HG03196 (cell line): ENCODE measurements at regions not wholly inside any gene's neighbourhood (a gene's known extent, or its start where the extent isn't known, plus 50 kb on each side); places are given as distances from the start of the nearest gene placed in this dataset.
"Not testable (repeated sequence)": the region's sequence is repeated elsewhere in the genome, so short reads cannot be mapped to it uniquely, and the experiment has no call there.

Source experiments
- ATAC-seq: cut with Tn5 transposase; IDR thresholded peaks from one replicate; pipeline ENCODE4 v1.9.1; 2021; ENCODE audit not compliant: unreplicated experiment

DNA sequence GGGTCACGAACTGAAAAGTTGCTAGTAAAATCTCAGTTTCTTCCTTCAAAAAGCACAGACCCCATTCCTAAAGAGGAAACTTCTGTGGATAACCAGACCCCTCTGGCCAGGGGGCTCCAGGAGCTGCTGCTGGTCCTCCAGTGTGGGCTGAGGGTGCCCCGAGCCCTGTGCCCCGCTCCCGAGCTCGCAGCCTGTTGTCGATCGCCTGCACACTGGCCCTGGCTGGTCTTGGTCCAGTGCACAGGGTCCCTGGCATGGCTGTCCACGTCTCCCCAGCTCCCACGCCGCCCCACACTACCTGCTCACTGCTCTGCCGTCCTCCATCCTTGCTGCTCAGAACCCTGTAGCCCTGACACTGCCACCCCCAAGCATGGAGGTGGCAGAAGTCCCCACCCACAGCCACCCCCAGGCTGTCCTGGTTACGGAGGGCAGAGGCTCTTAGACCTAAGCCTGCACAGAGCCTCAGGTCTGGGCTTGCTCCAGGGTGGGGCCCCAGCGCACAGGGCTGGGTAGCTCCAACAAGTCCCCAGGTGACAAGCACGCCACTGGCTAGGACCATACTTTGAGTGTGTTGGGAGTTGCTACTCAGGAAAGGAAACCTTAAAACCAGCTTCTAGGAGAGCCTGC, 87.0 kb downstream of the PLXNA1 start:
- no peak for ATAC-seq

DNA sequence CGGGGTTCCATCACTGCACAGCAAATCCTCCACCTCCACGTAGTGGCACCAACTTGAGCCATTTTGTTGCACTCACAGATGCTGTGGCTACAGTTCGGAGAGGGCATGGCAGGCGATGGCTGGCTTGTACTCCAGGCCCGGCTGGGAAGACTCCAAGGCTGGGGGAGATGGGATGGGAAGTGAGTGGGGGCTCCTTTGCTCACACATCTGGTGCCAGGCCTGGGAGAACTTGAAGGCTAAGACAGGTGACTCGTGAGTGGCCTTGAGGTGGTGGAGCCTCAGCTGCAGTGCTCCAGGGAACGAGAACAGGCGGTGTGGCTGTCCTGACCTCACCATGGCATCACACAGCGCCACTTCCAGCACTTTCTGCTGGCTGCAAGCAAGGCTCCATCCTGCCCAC, 87.9 kb downstream of the PLXNA1 start:
- ATAC-seq, result no peak

DNA sequence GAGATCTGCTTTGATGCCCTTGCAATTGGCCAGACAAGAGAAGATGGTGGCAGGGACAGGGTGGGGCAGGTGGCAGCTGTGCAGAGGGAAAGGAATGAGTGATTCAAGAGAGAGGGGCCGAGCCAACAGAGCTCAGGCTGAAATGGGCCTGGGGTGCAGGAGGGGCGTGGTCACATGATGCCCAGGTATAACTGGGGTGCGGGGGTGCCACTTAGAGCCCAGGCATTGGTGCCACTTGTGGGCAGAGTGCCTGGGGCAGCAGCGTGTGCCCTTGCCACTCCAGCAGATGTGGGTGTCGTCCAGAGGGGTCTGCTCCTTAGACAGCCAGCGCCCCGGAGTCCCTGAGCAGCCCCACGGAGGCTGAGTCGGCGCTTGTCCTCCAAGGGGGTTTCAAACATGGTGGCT, 88.7 kb downstream of the PLXNA1 start:
- no peak for ATAC-seq

DNA sequence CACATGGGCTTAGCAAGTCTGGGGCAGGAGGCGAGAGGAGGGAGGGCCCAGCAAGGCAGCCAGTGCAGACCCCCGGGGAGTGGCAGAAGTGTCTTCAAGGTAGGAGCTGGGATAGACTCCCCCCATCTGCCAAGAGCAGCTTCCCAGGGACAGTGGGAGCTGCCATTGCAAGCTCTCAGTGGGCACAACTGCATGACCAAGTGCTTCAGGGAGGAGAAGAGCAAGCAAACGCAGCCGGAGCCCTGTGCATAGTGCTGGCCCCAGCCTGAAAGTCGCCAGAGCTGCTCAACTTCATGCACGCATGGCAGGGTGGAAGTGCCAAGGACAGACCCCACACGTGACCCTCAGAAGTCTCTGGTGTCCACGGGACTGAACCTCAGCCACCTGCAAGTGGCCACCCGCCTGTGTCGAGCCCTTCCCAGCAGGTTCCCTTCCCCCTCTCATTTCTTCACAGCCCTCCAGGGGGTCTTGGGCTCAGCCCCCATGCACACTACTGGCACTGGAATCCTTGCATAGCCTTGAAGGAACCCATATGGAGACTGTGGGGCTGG, 89.4 kb downstream of the PLXNA1 start:
- ATAC-seq, result no peak

DNA sequence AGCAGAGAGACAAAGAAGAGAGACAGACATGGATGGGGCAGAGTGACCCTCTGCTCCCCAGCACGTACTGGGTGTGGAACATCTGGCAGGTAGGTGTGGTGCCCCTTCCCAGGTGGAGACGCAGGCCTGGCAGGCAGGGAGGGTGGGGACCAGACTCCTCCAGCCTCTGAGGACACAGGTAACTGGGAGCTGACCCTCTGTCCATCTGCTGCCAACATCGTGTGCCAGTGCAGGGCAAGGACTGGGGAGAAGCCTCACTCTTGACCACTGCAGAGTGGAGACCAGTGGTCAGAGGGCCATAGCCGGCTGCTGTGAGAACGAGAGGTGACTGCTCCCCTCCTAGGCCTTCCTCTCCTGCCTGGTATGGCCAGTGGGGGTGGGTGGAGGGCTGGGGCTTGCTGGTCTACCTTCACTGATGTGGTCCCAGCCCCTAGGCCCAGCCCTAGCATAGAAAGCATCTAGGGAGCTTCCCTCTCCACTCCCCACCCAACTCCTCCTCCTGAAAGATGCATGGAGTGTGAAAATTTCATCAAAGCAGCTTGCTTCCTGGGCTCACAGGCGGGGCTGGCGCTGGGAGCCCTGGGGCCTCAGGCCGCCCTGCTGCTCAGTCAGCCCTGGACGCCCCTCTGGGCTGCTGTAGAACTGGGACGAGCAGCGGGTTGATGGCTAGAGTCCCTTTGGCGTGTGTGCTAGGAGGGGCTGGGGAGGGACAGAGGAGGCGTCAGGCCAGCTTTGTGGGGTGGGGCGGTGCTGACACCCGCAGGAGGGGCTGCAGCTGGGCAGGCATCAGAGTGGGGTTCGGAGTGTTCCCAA, 90.3 kb downstream of the PLXNA1 start:
- no peak for ATAC-seq

DNA sequence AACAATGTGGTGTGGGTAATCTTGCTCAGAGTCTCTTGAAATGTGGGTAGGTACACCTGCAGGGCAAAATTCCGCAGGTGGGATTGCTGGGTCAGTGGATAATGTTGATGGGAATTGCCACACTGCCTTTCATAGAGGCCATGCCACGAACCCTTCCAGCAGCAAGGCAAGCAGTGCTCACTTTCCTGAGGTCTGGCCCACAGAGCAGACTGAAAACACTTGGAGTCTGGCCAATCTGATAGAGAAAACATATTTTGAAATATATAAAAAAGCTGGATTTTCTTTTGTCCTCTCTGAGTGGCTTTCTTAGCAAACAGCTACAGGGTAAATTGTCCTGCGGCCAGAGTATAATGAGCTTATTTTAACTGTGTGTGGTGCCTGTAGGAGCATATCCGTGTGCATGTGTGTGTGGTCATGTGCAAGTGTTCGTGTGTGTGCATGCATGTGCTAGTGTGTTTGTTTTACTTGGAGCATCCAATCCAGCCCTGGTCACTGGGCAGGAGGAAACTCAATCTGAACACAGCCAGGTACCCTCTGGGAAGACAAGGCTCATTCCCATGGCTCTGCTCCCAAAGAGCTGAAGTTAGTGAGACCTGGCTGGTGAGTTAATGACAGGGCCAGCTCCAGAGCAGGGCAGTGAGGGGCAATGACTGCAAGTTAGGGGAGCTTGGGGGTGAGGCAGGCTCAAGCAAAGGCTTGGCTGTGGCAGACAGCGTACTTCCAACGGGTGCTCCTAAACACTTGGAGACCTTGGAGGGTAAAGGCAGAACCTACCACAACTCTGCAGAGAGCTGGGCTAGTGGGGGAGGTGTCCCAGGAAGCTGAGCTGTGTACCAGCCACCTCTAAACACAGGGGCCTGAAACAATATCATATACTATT, 91.3 kb downstream of the PLXNA1 start:
- no peak for ATAC-seq

DNA sequence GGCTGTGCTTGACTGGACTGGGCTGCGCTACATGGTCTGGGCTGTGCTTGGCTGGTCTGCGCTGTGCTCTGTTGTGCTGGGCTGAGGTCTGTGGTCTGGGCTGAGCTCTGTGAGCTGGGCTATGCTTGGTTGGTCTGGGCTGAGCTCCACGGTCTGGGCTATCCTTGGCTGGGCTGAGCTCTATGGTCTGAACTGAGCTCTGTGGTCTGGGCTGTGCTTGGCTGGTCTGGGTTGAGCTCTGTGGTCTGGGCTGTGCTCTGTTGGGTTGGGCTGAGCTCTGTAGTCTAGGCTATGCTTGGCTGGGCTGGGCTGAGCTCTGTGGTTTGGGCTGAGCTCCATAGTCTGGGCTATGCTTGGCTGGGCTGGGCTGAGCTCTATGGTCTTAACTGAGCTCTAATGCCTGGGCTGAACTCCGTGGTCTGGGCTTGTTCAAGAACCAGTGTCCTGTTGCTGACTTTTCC, 92.0 kb downstream of the PLXNA1 start:
- ATAC-seq, result peak; percentile 89

DNA sequence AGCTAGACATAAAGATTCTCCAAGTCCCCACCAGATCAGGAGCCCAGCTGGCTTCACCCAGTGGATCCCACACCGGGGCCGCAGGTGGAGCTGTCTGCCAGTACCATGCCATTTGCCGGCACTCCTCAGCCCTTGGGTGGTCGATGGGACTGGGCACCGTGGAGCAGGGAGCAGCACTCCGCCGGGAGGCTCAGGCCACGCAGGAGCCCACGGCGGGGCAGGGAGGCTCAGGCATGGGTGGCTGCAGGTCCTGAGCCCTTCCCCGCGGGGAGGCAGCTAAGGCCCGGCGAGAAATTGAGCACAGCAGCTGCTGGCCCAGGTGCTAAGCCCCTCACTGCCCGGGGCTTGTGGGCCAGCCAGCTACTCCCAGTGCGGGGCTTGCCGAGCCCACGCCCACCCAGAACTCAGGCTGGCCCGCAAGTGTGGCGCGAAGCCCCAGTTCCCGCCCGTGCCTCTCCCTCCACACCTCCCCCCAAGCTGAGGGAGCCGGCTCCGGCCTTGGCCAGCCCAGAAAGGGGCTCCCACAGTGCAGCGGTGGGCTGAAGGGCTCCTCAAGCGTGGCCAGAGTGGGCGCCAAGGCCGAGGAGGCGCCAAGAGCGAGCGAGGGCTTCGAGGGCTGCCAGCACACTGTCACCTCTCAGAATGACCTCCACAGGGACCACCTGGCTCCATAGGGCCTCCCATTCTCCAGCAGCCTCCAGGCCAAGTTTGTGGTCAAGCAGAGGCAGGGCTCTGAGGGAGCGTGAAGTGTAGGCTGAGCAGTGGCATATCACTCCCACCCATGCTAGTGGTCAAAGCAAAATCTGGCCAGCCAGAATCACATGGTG, 93.5 kb downstream of the PLXNA1 start:
- not testable (repeated sequence) for ATAC-seq

DNA sequence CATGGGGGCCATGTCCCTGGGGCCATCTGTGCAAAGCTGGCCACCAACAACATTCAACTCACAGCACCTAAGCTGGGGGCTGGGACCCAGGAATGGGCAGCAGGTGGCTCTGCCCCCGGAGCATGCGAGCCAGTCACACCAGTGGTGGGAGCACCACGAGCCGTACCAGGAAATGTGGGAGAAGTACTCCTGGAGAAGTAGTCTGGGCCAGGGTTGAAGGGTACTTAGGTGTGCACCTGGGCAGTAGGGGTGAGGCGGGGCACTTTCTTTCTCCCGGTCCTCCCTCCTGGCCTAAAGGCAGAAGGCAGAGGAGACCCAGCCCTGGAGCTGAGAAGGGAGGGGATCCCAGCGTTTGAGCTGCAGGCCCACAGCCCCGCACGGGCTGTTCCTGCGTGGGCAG, 94.2 kb downstream of the PLXNA1 start:
- ATAC-seq, result no peak

DNA sequence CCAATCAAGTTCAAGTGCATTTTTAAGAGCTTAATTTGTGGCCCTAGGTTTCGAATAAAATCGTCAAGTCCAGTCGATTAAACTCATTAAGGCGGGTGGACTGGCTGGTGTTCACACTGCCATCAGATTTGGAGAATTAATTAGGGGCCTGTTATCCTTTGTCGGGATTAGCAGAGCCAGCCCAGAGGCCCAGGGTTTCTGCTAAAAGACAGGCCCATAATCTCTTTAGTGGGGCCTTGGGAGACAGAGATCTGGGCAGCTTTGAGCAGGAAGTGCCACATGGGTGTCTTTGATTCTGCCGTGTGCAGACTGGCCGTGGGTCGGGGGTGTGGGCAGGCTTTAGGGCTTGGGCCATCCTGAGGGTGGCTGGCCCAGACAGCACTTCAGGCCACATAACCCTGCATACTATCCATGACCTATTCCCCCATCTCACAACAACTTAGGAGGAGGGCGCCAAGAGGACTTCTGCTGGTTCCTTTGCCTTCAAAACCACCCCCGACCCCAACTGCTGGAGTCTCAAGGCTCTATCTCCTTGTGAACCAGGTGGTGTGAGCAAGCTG, 94.7 kb downstream of the PLXNA1 start:
- ATAC-seq, result no peak

DNA sequence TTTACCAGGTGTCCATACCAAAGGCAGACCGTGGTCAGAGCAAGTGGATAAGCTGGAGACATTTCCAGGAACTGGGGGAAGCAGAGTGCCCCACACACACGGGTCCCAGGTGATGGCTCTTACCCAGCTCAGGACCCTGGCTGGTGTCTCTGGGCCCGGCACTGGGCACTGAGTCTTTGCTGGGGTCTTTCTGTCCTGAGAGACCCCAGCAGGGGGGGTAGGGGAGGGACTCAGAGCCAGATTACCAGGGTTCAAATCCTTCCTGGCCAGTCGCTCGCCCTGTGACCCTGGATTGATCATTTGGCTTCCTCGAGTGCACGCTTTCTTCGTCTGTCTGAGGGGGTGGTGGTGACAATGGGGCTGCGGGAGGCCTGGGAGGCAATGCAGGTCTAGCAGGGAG, 95.7 kb downstream of the PLXNA1 start:
- no peak for ATAC-seq

DNA sequence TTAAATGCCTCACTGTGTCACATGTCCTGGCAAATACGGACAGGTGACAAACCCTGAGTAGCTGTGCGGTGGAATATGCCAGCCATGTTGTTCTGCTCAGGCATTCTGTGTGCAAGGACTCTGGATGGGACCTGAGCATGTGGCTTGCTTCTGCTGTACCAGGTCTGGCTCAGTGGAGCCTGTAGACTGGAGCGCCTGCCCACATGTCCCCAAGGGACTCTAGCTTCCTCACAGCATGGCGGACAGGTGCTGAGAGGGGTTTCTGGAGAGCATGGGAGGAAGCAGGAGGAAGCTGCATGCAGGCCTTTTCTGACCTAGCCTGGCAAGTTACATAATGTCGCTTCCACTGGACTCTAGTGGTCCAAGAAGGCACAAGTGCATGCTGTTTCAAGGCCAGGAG, 96.3 kb downstream of the PLXNA1 start:
- ATAC-seq, result no peak

DNA sequence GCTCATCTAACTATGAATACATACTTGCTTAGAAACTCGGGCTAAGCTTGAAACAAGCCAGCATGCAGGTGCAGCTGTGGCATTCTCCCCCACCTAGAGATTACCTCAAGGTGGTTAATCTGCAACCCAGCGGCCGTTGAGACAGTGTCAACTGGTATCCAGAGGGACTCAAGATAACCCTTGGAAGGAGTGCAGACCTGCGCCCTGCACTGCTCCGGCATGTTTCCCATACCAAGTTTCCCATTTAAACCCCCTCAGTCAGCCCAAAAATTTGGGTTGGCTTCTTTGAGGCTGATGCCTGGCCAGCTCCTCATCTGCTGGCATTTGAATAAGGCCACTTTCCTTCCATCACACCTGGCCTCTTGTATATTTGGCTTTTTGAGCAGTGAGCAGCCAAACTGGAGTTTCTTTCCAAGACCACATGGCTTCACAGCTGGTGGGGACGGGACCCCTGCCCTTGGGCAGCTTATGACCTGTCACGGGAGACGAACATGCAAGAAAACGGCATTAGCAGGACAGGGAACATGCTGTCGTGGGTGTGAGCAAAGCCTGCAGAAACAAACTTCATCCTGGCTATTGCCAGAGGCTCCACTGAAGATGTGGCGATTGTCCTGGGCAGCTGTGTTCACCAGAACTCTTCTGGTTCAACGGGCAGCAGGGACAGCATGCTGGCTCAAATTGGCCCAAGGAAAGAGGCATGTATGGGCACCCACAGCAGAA, 98.2 kb downstream of the PLXNA1 start:
- no peak for ATAC-seq

DNA sequence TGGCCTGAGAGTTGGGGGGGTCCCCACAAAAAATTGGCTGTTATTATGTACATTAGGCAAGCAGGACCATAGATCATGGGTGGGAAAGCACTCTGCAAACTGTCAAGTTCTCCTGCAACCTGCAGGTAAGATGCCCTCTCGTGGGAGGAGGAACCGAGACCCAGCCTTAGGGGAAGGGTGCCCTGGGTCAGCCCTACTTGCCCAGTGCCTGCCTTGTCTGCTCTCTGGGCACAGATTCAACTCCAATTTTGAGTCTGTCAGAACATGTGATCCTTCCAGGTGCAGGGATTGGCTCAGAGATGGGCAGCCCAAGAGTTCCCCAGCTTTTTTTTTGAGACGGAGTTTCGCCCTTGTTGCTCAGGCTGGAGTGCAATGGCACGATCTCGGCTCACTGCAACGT, 99.2 kb downstream of the PLXNA1 start:
- no peak for ATAC-seq

DNA sequence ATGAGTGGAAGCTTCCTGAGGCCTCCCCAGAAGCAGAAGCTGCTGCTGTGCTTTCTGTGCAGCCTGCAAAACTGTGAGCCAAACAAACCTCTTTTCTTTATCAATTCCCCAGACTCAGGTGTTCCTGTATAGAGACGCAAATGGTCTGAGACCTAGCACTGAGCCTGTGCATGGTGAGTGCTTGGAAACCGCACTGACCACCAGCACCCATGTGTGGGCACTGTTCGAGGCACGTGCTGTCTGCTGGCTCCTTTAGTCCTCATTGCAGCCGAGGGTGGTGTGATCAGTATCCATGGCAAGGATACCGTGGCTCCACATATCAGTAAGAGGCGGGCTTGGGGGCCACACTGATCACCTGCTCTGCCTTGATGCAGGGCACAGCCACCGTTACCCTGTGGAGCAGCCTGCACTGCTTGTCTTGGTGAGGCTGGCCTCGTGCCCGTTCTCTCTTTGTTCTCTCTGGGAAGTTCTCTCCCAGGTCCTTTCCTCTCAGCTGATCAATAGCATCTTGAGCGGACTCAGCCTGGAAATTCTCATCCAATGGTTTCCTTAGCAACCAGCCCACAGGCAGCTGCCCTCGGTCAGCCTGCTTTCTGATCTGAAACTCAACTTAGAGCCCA, 101.0 kb downstream of the PLXNA1 start:
- no peak for ATAC-seq

DNA sequence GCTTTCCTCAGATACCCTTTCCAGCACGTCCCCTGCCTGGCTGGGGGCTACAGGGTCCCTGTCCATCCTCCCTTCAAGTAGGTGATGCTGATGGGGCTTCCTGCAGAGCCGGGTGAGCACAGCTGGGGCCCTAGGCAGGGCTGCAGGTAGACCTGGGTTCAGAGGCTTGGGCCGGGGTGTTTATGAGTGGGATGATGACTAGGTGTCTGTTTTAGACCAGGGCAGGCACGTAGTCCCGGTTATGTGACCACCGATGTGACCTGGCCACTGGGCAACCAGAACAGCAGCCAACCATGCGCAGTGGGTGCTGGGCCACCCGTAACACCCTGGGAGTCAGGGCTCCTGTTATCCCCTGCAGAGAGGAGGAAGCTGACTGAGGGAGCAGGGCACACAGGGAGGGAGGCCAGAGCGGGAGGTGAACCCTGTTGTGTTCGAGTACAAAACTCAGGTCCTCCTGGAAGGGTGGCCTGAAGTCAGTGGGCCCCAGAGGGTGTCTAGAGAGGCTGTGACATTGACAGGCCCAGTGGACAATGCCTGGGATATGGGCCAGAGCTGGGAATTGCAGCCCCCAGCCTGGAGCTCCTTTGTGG, 101.6 kb downstream of the PLXNA1 start:
- ATAC-seq, result no peak

DNA sequence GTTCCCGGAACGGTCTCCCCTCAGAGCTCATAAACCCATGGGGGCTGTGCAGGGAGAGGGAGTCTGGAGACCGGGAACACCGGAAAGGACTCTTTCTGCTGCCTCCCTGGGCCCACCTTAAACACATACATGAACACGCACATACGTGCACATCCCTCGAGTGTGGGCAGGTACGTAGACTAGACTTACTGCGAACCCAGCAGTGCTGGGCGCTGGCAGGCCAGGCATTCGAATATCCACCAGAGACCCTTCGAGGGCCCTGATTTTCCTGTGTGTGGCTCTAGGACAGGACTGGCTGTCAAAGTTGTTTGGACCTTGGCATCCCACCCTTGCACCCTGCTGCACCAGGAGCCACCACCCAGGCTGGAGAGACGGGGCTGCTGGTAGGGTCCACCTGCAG, 102.7 kb downstream of the PLXNA1 start:
- no peak for ATAC-seq

DNA sequence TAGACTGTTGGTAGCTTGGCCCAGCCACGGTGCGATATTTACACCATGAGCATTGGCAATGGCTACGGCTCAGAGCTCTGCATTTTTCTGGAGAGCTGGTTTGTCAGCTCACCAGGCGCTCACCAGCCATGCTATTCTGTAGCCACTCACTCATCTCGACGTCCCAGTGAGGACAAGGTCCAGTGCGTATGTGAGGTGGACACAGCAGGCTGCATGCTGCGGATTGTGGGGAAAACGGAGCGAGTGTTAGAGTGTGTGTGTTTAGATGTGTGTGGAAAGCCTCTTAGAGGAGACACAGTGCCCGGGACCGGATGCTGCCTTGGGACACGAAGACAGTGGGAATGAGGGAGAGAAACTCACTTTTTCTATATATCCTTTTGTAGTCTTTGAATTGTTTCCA, 103.7 kb downstream of the PLXNA1 start:
- not testable (repeated sequence) for ATAC-seq

DNA sequence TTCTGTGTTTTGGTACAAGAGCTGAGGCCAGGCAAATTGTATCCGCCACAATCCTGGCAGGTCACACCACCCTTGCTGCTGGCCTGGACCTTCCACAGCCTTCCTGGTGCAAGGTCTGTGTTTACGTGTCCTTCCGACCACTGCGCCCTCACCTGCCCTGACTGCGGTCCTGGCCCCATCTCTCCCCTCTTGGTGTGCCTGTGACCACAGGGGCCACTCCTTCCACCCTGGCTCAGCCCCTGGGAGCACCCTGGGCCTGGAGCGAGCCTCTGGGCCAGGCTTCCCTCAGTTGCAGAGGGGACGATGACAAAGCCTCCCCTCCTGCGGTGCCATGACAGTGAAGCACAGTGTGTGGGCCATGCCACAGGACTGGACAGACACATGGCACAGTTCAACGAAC, 104.5 kb downstream of the PLXNA1 start:
- ATAC-seq, result no peak
